WERI-Rb-1 (cell line): ENCODE measurements at regions not wholly inside any gene's neighbourhood (a gene's known extent, or its start where the extent isn't known, plus 50 kb on each side); places are given as distances from the start of the nearest gene placed in this dataset.
"Not testable (repeated sequence)": the region's sequence is repeated elsewhere in the genome, so short reads cannot be mapped to it uniquely, and the experiment has no call there.

ENCODE experiments used
- DNase-seq: peaks from one replicate; pipeline ENCODE4 v3.0.0-alpha.2; 2020
- H3K27ac ChIP-seq: fragments of 250-450 bp; sonication (Bioruptor Pico); 2 replicates; pipeline ENCODE4 v1.5.1; 2020; ENCODE audit warnings: mild to moderate bottlenecking, moderate library complexity
- H3K27me3 ChIP-seq: fragments of 250-450 bp; sonication (Bioruptor Pico); 2 replicates; pipeline ENCODE4 v1.5.1; 2021; ENCODE audit warnings: mild to moderate bottlenecking, low read depth, moderate library complexity; ENCODE audit not compliant: insufficient read depth, severe bottlenecking
- H3K36me3 ChIP-seq: fragments of 250-450 bp; sonication (Bioruptor Pico); 2 replicates; pipeline ENCODE4 v1.5.1; 2020; ENCODE audit warnings: mild to moderate bottlenecking, moderate library complexity
- H3K4me3 ChIP-seq: 2 replicates; pipeline ENCODE4 v1.5.1; 2011; ENCODE audit warnings: low read depth, mild to moderate bottlenecking, control low read depth, low read length
- H3K9me3 ChIP-seq: fragments of 250-450 bp; sonication (Bioruptor Pico); 2 replicates; pipeline ENCODE4 v1.5.1; 2021; ENCODE audit warnings: mild to moderate bottlenecking, moderate library complexity; ENCODE audit not compliant: severe bottlenecking
- CTCF ChIP-seq: IDR thresholded peaks from 2 replicates; pipeline ENCODE4 v1.5.1; 2011; ENCODE audit warnings: low read depth, mild to moderate bottlenecking, control low read depth, inconsistent platforms, low read length

- no peaks in the 10 kb centered on the region for H3K36me3 ChIP-seq
- H3K4me3 ChIP-seq: no peak overlapping the region
- H3K9me3 ChIP-seq: no peaks in the 10 kb centered on the region
- no peak for TF ChIP-seq CTCF
- H3K27me3 ChIP-seq: no peaks in the 10 kb centered on the region
- no peak for DNase-seq
- no peak overlapping the region for H3K27ac ChIP-seq
Measured at GRCh38 chr2:83221258-83221657, 1237.8 kb downstream of the SUCLG1 start.

GRCh38 chr2:83217854-83218253, 1241.2 kb downstream of the SUCLG1 start:
- Histone ChIP-seq H3K27me3 (no peaks in the 10 kb centered on the region), H3K4me3 (no peak overlapping the region), H3K9me3 (no peaks in the 10 kb centered on the region), H3K36me3 (no peaks in the 10 kb centered on the region), H3K27ac (no peak overlapping the region)
- no peak for TF ChIP-seq CTCF
- no peak for DNase-seq

GRCh38 chr2:83196225-83196624, 1262.9 kb downstream of the SUCLG1 start:
- no peaks in the 10 kb centered on the region for H3K9me3 ChIP-seq
- no peak overlapping the region for H3K4me3 ChIP-seq
- DNase-seq: no peak
- no peaks in the 10 kb centered on the region for H3K27me3 ChIP-seq
- H3K36me3 ChIP-seq: no peaks in the 10 kb centered on the region
- H3K27ac ChIP-seq: no peak overlapping the region
- peak; percentile 34 for TF ChIP-seq CTCF

- Histone ChIP-seq H3K36me3 (no peaks in the 10 kb centered on the region), H3K27ac (no peak overlapping the region), H3K4me3 (no peak overlapping the region), H3K9me3 (no peaks in the 10 kb centered on the region), H3K27me3 (no peaks in the 10 kb centered on the region)
- DNase-seq: no peak
- TF ChIP-seq CTCF: no peak
Measured at GRCh38 chr2:83191316-83191715, 1267.8 kb downstream of the SUCLG1 start.

GRCh38 chr2:83186105-83186760, 1272.8 kb downstream of the SUCLG1 start:
- peaks cover 3% of the 10 kb centered on the region for H3K9me3 ChIP-seq
- no peak for DNase-seq
- TF ChIP-seq CTCF: no peak

GRCh38 chr2:83180862-83181530, 1278.1 kb downstream of the SUCLG1 start:
- H3K27me3 ChIP-seq, H3K27ac ChIP-seq, H3K36me3 ChIP-seq, H3K9me3 ChIP-seq, DNase-seq, H3K4me3 ChIP-seq: not testable (repeated sequence)

More at GRCh38 chr2:83186105-83186760, 1272.8 kb downstream of the SUCLG1 start:
- H3K27ac ChIP-seq: no peak overlapping the region
- H3K4me3 ChIP-seq: no peak overlapping the region
- H3K27me3 ChIP-seq: no peaks in the 10 kb centered on the region
- no peaks in the 10 kb centered on the region for H3K36me3 ChIP-seq
